GM12878 (cell line): ENCODE measurements at regions not wholly inside any gene's neighbourhood (a gene's known extent, or its start where the extent isn't known, plus 50 kb on each side); places are given as distances from the start of the nearest gene placed in this dataset.

Source experiments
- ASH2L ChIP-seq: fragments of 300-600, 200-600 bp; sonication (generic); IDR thresholded peaks from 2 replicates; pipeline ENCODE4 v1.6.1; 2017; ENCODE audit warnings: low read depth, mild to moderate bottlenecking, borderline replicate concordance
- BCL11A ChIP-seq: IDR thresholded peaks from 2 replicates; pipeline ENCODE4 v1.6.1; 2011; ENCODE audit warnings: low read depth, low read length
- BHLHE40 ChIP-seq, 2 experiments: fragments of 450-650 bp in 1 of 2; IDR thresholded peaks; 2 replicates each; pipeline ENCODE4 v1.6.1; 2011 to 2017; ENCODE audit warnings: low read depth in 2 of 2, borderline replicate concordance in 1 of 2, improper control_type of control experiment in 1 of 2, low read length in 1 of 2, mild to moderate bottlenecking in 1 of 2
- CBFB ChIP-seq: IDR thresholded peaks from 2 replicates; pipeline ENCODE4 v1.6.1; 2016; ENCODE audit warnings: antibody characterized with exemption, low read depth
- CREB1 ChIP-seq: IDR thresholded peaks from 2 replicates; pipeline ENCODE4 v1.6.1; 2012; ENCODE audit warnings: low read depth, mild to moderate bottlenecking, inconsistent platforms
- DPF2 ChIP-seq: fragments of 450-650 bp; IDR thresholded peaks from 2 replicates; pipeline ENCODE4 v1.6.1; 2017; ENCODE audit warnings: mild to moderate bottlenecking
- FOS ChIP-seq: IDR thresholded peaks from 3 replicates; pipeline ENCODE4 v1.6.1; 2011; ENCODE audit warnings: borderline replicate concordance; ENCODE audit not compliant: insufficient read length; ENCODE audit errors: extremely low read depth
- GABPA ChIP-seq: IDR thresholded peaks from 2 replicates; pipeline ENCODE4 v1.6.1; 2014; ENCODE audit warnings: antibody characterized with exemption, low read depth, mild to moderate bottlenecking, inconsistent platforms
- IRF4 ChIP-seq: IDR thresholded peaks from 2 replicates; pipeline ENCODE4 v1.6.1; 2011; ENCODE audit warnings: low read depth, low read length
- NRF1 ChIP-seq: conservative IDR thresholded peaks from 2 replicates; pipeline ENCODE4 v1.6.1; 2011; ENCODE audit warnings: mild to moderate bottlenecking, low read depth, low read length, improper control_type of control experiment
- PML ChIP-seq: IDR thresholded peaks from 2 replicates; pipeline ENCODE4 v1.6.1; 2012; ENCODE audit warnings: low read length, inconsistent platforms
- POLR2AphosphoS5 ChIP-seq: IDR thresholded peaks from 2 replicates; pipeline ENCODE4 v1.6.1; 2011; ENCODE audit warnings: mild to moderate bottlenecking, low read length, inconsistent platforms
- RBBP5 ChIP-seq: fragments of 200-600 bp; sonication (generic); conservative IDR thresholded peaks from 2 replicates; pipeline ENCODE4 v1.6.1; 2016
- SMARCA5 ChIP-seq: fragments of 450-650 bp; IDR thresholded peaks from 2 replicates; pipeline ENCODE4 v1.6.1; 2017; ENCODE audit warnings: mild to moderate bottlenecking
- SP1 ChIP-seq: IDR thresholded peaks from one replicate; pipeline ENCODE4 v1.6.1; 2011; ENCODE audit warnings: low read depth, low read length
- TCF3 ChIP-seq: IDR thresholded peaks from 2 replicates; pipeline ENCODE4 v1.6.1; 2012; ENCODE audit warnings: low read depth, mild to moderate bottlenecking, low read length, borderline replicate concordance; ENCODE audit not compliant: insufficient read depth
- ZZZ3 ChIP-seq: IDR thresholded peaks from 2 replicates; pipeline ENCODE4 v1.6.1; 2011; ENCODE audit warnings: low read depth; ENCODE audit not compliant: control insufficient read depth, insufficient read length
- TF ChIP-seq, protein P1 (sequence below): fragments of 450-650 bp; IDR thresholded peaks from 2 replicates; pipeline ENCODE4 v1.6.1; 2016; ENCODE audit warnings: mild to moderate bottlenecking
- TF ChIP-seq, protein P2 (sequence below): fragments of 450-650 bp; IDR thresholded peaks from 2 replicates; pipeline ENCODE4 v1.6.1; 2014; ENCODE audit warnings: mild to moderate bottlenecking
- TF ChIP-seq, protein P3 (sequence below): fragments of 450-650 bp; IDR thresholded peaks from 2 replicates; pipeline ENCODE4 v1.6.1; 2017; ENCODE audit warnings: mild to moderate bottlenecking, moderate library complexity
- TF ChIP-seq, protein P4 (sequence below): IDR thresholded peaks from 2 replicates; pipeline ENCODE4 v1.6.1; 2012; ENCODE audit warnings: low read depth, low read length, improper control_type of control experiment
- TF ChIP-seq, protein P5 (sequence below): IDR thresholded peaks from 2 replicates; pipeline ENCODE4 v1.6.1; 2011; ENCODE audit warnings: borderline replicate concordance, low read depth, mild to moderate bottlenecking, moderate library complexity, low read length; ENCODE audit not compliant: insufficient read depth, poor library complexity, severe bottlenecking
- TF ChIP-seq, protein P6 (sequence below): IDR thresholded peaks from 2 replicates; pipeline ENCODE4 v1.6.1; 2011; ENCODE audit warnings: borderline replicate concordance, low read depth, mild to moderate bottlenecking, moderate library complexity, mixed read lengths, low read length; ENCODE audit not compliant: insufficient read depth; ENCODE audit errors: extremely low read length

DNA sequence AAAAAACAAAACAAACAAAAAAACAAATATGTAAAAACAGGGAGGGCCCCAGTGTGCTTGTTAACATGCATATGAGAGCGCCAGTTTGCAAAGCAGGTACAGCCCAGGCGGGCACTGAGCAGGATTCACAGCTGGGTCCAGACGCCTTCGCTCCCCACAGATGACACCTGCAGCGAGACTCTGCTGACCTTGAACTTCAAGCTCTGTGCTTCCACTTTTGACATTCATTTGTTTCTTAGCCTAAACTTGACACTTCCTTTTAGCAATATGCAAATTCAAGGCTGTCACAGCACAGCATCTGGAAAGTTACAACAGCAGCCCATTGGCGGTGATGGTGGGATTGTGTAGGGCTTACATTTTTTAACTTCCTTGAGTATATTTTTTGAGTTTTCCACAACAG lies 88.8 kb upstream of the TNS3 start (continued):
- TF ChIP-seq BHLHE40 (IDR thresholded peaks at IDR 0.05; ENCODE audit: borderline replicate concordance in 1 of 2, low read depth in 2 of 2, low read length in 1 of 2) (no peak), DPF2 (no peak), CBFB (no peak), POLR2AphosphoS5 (peak; percentile 47; the same call in 1 of the 2 replicates), PML (no peak; the same call in 1 of the 2 replicates), CREB1 (peak; percentile 28; the same call in 1 of the 2 replicates), ZZZ3 (no peak), IRF4 (peak; percentile 63; the same call in 1 of the 2 replicates), ASH2L (no peak), SP1 (no peak), SMARCA5 (no peak), NRF1 (no peak), RBBP5 (no peak), TCF3 (peak; percentile 95), FOS (no peak), BCL11A (no peak; the same call in 1 of the 2 replicates), GABPA (no peak)
- TF ChIP-seq, protein P1, sequence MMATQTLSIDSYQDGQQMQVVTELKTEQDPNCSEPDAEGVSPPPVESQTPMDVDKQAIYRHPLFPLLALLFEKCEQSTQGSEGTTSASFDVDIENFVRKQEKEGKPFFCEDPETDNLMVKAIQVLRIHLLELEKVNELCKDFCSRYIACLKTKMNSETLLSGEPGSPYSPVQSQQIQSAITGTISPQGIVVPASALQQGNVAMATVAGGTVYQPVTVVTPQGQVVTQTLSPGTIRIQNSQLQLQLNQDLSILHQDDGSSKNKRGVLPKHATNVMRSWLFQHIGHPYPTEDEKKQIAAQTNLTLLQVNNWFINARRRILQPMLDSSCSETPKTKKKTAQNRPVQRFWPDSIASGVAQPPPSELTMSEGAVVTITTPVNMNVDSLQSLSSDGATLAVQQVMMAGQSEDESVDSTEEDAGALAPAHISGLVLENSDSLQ = no peak
- TF ChIP-seq, protein P2, sequence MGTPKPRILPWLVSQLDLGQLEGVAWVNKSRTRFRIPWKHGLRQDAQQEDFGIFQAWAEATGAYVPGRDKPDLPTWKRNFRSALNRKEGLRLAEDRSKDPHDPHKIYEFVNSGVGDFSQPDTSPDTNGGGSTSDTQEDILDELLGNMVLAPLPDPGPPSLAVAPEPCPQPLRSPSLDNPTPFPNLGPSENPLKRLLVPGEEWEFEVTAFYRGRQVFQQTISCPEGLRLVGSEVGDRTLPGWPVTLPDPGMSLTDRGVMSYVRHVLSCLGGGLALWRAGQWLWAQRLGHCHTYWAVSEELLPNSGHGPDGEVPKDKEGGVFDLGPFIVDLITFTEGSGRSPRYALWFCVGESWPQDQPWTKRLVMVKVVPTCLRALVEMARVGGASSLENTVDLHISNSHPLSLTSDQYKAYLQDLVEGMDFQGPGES = no peak
- TF ChIP-seq, protein P3, sequence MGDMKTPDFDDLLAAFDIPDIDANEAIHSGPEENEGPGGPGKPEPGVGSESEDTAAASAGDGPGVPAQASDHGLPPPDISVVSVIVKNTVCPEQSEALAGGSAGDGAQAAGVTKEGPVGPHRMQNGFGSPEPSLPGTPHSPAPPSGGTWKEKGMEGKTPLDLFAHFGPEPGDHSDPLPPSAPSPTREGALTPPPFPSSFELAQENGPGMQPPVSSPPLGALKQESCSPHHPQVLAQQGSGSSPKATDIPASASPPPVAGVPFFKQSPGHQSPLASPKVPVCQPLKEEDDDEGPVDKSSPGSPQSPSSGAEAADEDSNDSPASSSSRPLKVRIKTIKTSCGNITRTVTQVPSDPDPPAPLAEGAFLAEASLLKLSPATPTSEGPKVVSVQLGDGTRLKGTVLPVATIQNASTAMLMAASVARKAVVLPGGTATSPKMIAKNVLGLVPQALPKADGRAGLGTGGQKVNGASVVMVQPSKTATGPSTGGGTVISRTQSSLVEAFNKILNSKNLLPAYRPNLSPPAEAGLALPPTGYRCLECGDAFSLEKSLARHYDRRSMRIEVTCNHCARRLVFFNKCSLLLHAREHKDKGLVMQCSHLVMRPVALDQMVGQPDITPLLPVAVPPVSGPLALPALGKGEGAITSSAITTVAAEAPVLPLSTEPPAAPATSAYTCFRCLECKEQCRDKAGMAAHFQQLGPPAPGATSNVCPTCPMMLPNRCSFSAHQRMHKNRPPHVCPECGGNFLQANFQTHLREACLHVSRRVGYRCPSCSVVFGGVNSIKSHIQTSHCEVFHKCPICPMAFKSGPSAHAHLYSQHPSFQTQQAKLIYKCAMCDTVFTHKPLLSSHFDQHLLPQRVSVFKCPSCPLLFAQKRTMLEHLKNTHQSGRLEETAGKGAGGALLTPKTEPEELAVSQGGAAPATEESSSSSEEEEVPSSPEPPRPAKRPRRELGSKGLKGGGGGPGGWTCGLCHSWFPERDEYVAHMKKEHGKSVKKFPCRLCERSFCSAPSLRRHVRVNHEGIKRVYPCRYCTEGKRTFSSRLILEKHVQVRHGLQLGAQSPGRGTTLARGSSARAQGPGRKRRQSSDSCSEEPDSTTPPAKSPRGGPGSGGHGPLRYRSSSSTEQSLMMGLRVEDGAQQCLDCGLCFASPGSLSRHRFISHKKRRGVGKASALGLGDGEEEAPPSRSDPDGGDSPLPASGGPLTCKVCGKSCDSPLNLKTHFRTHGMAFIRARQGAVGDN = no peak
- TF ChIP-seq, protein P4, sequence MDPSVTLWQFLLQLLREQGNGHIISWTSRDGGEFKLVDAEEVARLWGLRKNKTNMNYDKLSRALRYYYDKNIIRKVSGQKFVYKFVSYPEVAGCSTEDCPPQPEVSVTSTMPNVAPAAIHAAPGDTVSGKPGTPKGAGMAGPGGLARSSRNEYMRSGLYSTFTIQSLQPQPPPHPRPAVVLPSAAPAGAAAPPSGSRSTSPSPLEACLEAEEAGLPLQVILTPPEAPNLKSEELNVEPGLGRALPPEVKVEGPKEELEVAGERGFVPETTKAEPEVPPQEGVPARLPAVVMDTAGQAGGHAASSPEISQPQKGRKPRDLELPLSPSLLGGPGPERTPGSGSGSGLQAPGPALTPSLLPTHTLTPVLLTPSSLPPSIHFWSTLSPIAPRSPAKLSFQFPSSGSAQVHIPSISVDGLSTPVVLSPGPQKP = no peak
- TF ChIP-seq, protein P5, sequence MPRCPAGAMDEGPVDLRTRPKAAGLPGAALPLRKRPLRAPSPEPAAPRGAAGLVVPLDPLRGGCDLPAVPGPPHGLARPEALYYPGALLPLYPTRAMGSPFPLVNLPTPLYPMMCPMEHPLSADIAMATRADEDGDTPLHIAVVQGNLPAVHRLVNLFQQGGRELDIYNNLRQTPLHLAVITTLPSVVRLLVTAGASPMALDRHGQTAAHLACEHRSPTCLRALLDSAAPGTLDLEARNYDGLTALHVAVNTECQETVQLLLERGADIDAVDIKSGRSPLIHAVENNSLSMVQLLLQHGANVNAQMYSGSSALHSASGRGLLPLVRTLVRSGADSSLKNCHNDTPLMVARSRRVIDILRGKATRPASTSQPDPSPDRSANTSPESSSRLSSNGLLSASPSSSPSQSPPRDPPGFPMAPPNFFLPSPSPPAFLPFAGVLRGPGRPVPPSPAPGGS = no peak
- TF ChIP-seq, protein P6, sequence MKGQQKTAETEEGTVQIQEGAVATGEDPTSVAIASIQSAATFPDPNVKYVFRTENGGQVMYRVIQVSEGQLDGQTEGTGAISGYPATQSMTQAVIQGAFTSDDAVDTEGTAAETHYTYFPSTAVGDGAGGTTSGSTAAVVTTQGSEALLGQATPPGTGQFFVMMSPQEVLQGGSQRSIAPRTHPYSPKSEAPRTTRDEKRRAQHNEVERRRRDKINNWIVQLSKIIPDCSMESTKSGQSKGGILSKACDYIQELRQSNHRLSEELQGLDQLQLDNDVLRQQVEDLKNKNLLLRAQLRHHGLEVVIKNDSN = no peak
